LNCAP (cell line): ENCODE measurements at regions not wholly inside any gene's neighbourhood (a gene's known extent, or its start where the extent isn't known, plus 50 kb on each side); places are given as distances from the start of the nearest gene placed in this dataset.

ENCODE experiments used
- CTCF ChIP-seq: fragments of 450-650 bp; IDR thresholded peaks from 2 replicates; pipeline ENCODE4 v1.5.1; 2017; ENCODE audit warnings: mild to moderate bottlenecking

GRCh38 chr13:88676016-88676415 is 1004.8 kb downstream of the SLITRK5 start:
- no peak for TF ChIP-seq CTCF

GRCh38 chr13:88685459-88685858 is 1014.3 kb downstream of the SLITRK5 start:
- TF ChIP-seq CTCF: no peak

GRCh38 chr13:88701551-88701950 is 1030.4 kb downstream of the SLITRK5 start:
- TF ChIP-seq CTCF: no peak

GRCh38 chr13:88704600-88705275 is 1033.6 kb downstream of the SLITRK5 start:
- TF ChIP-seq CTCF: no peak

GRCh38 chr13:88707646-88708045 is 1036.5 kb downstream of the SLITRK5 start:
- TF ChIP-seq CTCF: no peak

- no peak for TF ChIP-seq CTCF
Observed at GRCh38 chr13:88717946-88718345, 1046.8 kb downstream of the SLITRK5 start.

- no peak for TF ChIP-seq CTCF
Observed at GRCh38 chr13:88718781-88719180, 1047.6 kb downstream of the SLITRK5 start.

- no peak for TF ChIP-seq CTCF
Observed at GRCh38 chr13:88726075-88726474, 1054.9 kb downstream of the SLITRK5 start.
